NT2/D1 (cell line): ENCODE measurements at regions not wholly inside any gene's neighbourhood (a gene's known extent, or its start where the extent isn't known, plus 50 kb on each side); places are given as distances from the start of the nearest gene placed in this dataset.

ENCODE experiments used
- YY1 ChIP-seq: IDR thresholded peaks from 2 replicates; pipeline ENCODE4 v1.6.1; 2011; ENCODE audit not compliant: insufficient read length, insufficient read depth
- ZNF274 ChIP-seq: IDR thresholded peaks from 2 replicates; pipeline ENCODE4 v1.6.1; 2011; ENCODE audit warnings: mild to moderate bottlenecking, low read depth, low read length

- TF ChIP-seq ZNF274 (no peak), YY1 (no peak)
Measured at GRCh38 chr1:22231068-22231593, 88.2 kb upstream of the WNT4 start.
